Left colon (tissue), 2 donors: ENCODE measurements at regions not wholly inside any gene's neighbourhood (a gene's known extent, or its start where the extent isn't known, plus 50 kb on each side); places are given as distances from the start of the nearest gene placed in this dataset.
"Not testable (repeated sequence)": the region's sequence is repeated elsewhere in the genome, so short reads cannot be mapped to it uniquely, and the experiment has no call there.

Experiments used
- ATAC-seq: fragments of 200-7000 bp; cut with Tn5 transposase; one replicate; pipeline ENCODE4 v1.9.1; 2020; ENCODE audit warnings: mild to moderate bottlenecking, moderate library complexity
- DNase-seq, 2 donors: peaks; one replicate each; pipeline ENCODE4 v3.0.0-alpha.2; 2020
- intact Hi-C, 2 donors: fragments of 100-400 bp; cut with DNase I in 1 of 2; cut with micrococcal nuclease in 1 of 2; formaldehyde crosslinking; loops; one replicate each; pipeline versions ENCODE4 v1.11.2 to v1.14.0; 2022; cut with DNase I, micrococcal nuclease
- donor health status: DM: no; HTN: no; CAD: no.
- donor health status: DM: yes; HTN: yes; CAD: no.

DNA sequence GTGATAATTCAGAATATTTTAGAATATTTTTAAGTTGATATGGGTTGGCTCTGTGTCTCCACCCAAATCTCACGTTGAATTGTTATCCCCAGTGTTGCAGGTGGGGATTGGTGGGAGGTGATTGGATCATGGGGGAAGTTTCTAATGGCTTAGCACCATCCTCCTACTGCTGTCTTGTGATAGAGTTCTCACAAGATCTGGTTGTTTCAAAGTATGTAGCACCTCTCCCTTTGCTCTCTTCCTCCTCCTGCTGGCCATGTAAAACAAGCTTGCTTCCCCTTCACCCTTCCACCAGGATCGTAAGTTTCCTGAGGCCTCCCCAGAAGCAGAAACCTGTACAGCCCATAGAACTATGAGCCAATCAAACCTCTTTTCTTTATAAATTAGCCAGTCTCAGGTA lies 214.6 kb upstream of the C9orf72 start:
- intact Hi-C loops = no loop called here
- DNase-seq (no peak), ATAC-seq (no peak)

GRCh38 chr9:27791311-27791710 lies 218.0 kb upstream of the C9orf72 start:
- intact Hi-C loops = no loop called here
- no peak for DNase-seq
- ATAC-seq = no peak

- no peak for ATAC-seq
Observed at GRCh38 chr9:27792971-27793689, 219.8 kb upstream of the C9orf72 start.

DNA sequence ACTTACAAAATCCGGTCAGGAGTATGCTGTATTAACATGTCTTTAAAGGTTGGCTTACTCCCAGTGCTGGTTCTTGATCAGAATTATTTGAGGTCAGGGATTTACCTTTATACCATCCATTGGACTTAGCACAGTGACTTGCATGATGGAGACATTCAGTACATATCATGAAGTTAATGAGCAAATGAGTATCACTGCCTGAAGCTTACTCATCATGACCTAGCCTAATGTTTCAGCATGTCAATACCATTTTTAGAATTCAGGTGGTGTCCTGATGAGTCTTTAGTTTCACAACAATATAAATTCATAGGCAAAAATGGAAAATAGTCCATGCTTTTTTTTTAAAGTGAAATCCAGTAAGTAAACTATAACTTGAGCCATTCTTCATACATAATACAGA lies 226.0 kb upstream of the C9orf72 start:
- no peak for ATAC-seq
- intact Hi-C loops = no loop called here

More at GRCh38 chr9:27792971-27793689, 219.8 kb upstream of the C9orf72 start:
- no peak for DNase-seq
- intact Hi-C loops = no loop called here

GRCh38 chr9:27800159-27800558 lies 226.9 kb upstream of the C9orf72 start:
- no peak for ATAC-seq
- intact Hi-C loops = no loop called here
- DNase-seq = no peak

More for the DNA sequence above, 226.0 kb upstream of the C9orf72 start:
- no peak for DNase-seq

GRCh38 chr9:27800692-27801370 lies 227.6 kb upstream of the C9orf72 start:
- intact Hi-C loops = no loop called here
- ATAC-seq (no peak), DNase-seq (no peak)

DNA sequence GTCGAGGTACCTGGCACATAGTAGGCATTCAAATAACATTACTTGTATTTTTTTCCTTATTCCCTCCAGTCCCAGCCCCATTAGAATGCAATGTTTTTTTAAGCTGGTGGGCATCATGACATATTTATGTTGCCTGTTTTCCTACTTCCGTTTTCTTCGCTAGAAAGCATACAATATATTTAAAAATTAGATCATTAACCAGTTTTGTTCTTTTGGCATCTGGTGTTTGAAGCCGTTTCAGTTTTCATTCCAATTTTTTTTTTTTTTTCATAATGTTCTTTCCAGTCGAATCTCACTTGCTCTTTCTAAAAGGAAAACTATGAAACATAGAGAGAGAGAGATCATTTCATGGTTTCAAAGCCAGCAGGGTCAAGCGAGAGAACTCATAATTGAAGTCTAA lies 228.3 kb upstream of the C9orf72 start:
- DNase-seq (no peak), ATAC-seq (no peak)
- intact Hi-C loops = no loop called here

DNA sequence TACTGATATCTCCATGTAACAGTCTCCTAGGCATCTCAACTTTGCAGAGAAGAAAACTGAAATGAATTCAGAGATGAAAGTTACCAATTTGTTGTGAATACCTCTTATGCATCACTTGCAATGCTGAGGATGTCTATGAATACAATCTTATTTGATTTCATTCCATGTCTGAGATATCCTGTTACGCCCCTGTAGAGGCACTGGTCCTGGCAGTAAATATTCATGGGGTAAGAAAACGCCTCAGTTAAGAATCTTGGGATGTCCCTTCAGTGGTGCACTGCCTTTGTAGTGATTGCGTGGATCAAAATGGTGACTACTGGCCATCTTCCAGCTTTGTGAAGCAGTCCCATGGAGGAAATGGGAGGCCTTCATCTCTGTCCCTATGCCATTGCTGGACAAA lies 229.1 kb upstream of the C9orf72 start:
- intact Hi-C loops = no loop called here
- no peak for DNase-seq
- ATAC-seq = no peak

- no peak for ATAC-seq
- intact Hi-C loops = no loop called here
- DNase-seq = no peak
Observed at GRCh38 chr9:27808864-27809263, 235.6 kb upstream of the C9orf72 start.

DNA sequence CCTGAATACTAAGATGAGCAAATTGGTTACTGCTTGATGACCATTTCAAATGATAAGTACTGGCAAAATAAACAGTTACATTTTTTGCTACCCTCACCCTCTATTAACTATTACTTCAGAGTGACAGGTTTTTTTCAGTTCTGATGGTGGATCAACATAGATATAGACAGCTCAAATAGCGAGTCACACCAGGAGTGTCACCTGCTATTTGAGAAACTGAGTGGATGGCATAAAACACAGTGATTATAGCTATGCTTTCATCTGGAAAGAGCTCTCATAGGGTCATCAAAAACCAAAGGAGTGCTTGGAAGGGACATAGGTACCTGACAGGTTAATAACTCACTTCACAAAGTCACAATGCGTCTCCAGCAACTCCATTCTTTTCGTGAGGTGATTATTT lies 244.5 kb upstream of the C9orf72 start:
- no peak for DNase-seq
- intact Hi-C loops = no loop called here
- ATAC-seq = no peak

- intact Hi-C loops = no loop called here
- DNase-seq (no peak), ATAC-seq (no peak)
Observed at GRCh38 chr9:27818348-27818747, 245.1 kb upstream of the C9orf72 start.

- ATAC-seq (no peak), DNase-seq (no peak)
- intact Hi-C loops = no loop called here
Observed at GRCh38 chr9:27828908-27829307, 255.6 kb upstream of the C9orf72 start.

GRCh38 chr9:27829621-27830020 lies 256.3 kb upstream of the C9orf72 start:
- ATAC-seq = no peak
- intact Hi-C loops = no loop called here
- no peak for DNase-seq

DNA sequence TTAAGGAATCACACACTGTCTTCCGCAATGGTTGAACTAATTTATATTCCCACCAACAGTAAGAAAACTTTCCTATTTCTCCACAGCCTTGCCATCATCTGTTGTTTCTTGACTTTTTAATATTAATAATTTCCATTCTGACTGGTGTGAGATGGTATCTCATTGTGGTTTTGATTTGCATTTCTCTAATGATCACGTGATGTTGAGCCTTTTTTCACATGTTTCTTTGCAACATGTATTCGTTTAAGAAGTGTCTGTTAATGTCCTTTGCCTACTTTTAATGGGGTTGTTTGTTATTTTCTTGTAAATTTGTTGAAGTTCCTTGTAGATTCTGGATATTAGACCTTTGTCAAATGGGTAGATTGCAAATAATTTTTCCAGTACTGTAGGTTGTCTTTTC lies 258.8 kb upstream of the C9orf72 start:
- intact Hi-C loops = not testable (repeated sequence)

DNA sequence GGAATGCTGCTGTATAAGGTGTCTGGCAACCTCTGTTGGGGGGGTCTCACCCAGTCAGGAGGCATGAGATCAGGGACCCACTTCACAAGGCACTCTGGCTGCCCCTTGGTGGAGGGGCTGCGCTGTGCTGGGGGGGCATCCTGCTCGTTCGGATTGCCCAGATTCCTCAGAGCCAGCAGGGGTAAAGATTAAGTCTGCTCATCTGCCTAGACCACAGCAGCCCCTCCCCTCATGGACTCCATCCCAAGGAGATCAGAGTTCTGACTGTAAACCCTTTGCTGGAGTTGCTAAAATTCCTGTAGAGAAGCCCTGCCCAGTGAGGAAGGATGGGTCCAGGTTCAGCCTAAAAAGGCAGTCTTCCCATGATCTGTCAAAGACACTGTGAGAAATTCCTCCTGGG lies 262.0 kb upstream of the C9orf72 start:
- DNase-seq (no peak), ATAC-seq (no peak)
- intact Hi-C loops = no loop called here

More for the DNA sequence above, 258.8 kb upstream of the C9orf72 start:
- DNase-seq, ATAC-seq: not testable (repeated sequence)

DNA sequence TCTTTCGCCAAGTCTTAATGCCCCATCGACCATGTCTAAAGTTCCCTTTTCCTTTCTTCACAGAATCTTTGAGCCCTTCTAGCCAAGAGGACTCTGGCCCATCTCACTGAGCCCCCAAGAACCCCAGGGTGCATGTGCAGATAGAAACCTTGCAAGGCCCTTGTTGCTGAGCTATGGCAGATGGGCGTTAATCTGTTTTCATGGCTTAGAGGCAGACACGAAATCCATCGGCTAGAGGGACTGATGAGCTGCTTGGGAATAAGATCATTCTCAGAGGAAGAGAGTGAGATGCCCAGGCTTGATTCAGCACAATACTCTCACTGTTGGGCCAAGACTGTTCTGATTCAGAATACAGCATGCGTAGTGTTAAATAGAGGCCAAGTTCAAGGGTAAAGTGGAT lies 262.5 kb upstream of the C9orf72 start:
- DNase-seq (no peak), ATAC-seq (no peak)
- intact Hi-C loops = no loop called here

- intact Hi-C loops = no loop called here
- no peak for DNase-seq
- ATAC-seq = no peak
Observed at GRCh38 chr9:27836661-27837401, 263.6 kb upstream of the C9orf72 start.

DNA sequence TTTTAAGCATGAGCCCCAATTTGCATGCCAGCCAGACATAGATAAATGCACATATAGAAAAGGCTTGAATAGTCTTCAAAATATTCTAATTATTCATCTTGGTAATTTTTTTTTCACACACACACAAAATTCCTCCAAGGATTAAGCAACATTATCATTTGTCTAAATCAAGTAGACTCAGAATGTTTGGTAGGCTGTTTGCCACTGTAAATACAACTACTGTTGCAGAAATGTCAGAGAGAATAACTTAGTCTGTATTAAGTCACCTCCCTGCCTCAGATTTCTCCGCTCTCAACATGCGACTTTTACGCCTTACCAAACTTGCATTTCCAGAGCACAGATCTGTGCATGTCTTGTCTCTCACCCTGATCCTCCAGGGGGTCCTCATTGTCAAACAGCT lies 265.6 kb upstream of the C9orf72 start:
- intact Hi-C loops = no loop called here
- no peak for DNase-seq
- ATAC-seq = no peak

DNA sequence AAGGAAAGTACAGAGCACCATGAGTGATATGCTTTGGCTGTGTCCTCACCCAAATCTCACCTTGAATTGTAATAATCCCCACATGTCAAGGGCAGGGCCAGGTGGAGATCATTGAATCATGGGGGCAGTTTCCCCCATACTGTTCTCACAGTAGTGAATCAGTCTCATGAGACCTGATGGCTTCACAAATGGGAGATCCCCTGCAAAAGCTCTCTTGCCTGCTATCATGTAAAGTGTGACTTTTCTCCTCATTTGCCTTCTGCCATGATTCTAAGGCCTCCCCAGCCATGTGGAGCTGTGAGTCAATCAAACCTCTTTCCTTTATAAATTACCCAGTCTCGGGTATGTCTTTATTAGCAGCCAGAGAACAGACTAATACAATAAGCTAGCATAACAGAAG lies 266.5 kb upstream of the C9orf72 start:
- intact Hi-C loops, DNase-seq, ATAC-seq: not testable (repeated sequence)

DNA sequence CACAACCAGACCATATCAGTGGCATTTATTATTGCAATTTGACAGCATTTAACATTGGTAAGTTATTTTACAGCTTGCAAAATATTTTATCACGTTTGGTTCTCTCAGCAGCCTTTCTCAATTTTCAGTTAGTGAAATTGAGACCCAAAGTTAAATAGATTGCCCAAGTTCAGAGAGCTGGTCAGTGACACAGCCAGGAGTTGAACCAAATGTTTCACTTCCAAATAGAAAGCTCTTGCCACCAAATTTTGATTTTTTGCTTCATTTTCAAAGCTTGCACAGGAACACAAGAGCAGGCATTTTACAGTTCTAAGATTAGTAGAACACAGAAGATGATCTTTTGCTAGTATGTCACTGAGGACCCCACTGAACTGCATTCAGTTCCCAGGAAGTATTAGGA lies 271.5 kb upstream of the C9orf72 start:
- intact Hi-C loops = no loop called here
- no peak for ATAC-seq
- DNase-seq = no peak
